Gastrocnemius medialis (tissue), 4 donors: ENCODE measurements at regions not wholly inside any gene's neighbourhood (a gene's known extent, or its start where the extent isn't known, plus 50 kb on each side); places are given as distances from the start of the nearest gene placed in this dataset.

Experiments
- CTCF ChIP-seq, 5 experiments: fragments of 450-650 bp in 3 of 5; fragments of 200-600 bp in 2 of 5; sonication (generic) in 2 of 5; IDR thresholded peaks in 4 of 5; conservative IDR thresholded peaks in 1 of 5; 1 replicate in 4 of 5; 2 replicates in 1 of 5; pipeline ENCODE4 v1.5.1; 2016 to 2019; ENCODE audit warnings: antibody characterized with exemption in 5 of 5, mild to moderate bottlenecking in 3 of 5, moderate library complexity in 3 of 5
- POLR2A ChIP-seq, 2 donors: fragments of 450-650 bp; IDR thresholded peaks; one replicate each; pipeline ENCODE4 v1.6.1; 2017; ENCODE audit warnings: antibody characterized with exemption in 2 of 2, mild to moderate bottlenecking in 2 of 2, moderate library complexity in 2 of 2

DNA sequence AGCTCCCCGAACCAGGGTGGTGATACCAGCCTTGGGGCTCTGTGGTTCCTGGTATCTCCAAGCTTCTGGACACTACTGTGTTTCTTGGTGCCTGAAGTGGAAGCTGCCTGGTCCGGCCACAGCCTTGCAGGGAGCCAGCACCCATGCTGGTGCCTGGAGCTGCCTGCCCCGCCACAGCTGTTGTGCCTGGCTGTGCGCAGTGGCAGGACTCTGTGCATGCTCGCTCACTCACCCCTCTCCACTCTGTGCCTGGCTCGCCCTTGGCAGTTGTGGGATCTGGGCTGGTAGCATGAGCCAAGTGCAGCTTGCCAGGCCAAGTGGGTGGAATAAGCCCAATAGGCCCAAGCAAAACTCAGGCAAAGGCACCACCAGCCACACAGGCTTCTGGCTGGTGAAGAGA lies 1225.3 kb downstream of the SLITRK5 start:
- TF ChIP-seq CTCF (IDR thresholded peaks at IDR 0.05 in 4 of 5, conservative IDR thresholded peaks at IDR 0.05 in 1 of 5) (no peak), POLR2A (IDR thresholded peaks at IDR 0.05) (no peak)
